HG02870 (cell line): ENCODE measurements at regions not wholly inside any gene's neighbourhood (a gene's known extent, or its start where the extent isn't known, plus 50 kb on each side); places are given as distances from the start of the nearest gene placed in this dataset.

Experiments used
- ATAC-seq: cut with Tn5 transposase; IDR thresholded peaks from one replicate; pipeline ENCODE4 v1.9.1; 2021; ENCODE audit warnings: mild to moderate bottlenecking, moderate library complexity; ENCODE audit not compliant: unreplicated experiment

DNA sequence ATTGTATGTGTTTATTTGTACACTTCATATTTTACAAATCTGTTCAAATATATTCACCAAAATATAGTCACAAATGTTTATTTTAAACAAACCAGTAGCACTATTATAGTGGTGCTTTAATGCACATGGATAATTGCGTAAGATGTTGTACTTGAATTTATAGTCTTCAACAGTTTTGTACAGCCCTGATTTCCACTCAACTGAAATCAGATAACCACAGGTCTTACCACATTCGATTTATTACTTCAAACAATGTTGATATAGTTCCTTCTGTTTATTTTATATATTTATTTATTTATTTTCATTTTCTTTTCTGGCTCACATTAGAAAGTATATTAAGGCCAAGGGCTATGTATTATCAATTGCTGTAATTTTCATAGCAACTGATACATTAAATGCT, 99.4 kb upstream of the ZNF804A start:
- no peak for ATAC-seq

DNA sequence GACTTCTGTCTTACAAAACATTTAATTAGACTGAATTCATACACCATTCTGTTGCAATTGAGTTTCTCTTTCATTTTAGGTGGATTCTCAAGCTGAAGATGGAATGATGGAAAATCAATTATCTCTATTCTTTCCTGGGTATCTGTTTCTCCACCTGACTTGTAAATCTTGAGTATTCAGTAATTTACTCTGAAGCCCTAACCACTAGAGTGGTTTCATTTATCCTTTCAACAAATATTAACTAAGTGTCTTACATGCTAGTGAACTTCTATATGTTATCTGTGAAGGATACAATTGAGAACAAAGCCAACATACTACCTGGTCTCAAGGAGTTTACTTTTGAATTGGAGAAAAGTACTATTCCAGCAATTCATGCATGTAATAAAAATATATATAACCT, 94.1 kb upstream of the ZNF804A start:
- ATAC-seq = no peak

DNA sequence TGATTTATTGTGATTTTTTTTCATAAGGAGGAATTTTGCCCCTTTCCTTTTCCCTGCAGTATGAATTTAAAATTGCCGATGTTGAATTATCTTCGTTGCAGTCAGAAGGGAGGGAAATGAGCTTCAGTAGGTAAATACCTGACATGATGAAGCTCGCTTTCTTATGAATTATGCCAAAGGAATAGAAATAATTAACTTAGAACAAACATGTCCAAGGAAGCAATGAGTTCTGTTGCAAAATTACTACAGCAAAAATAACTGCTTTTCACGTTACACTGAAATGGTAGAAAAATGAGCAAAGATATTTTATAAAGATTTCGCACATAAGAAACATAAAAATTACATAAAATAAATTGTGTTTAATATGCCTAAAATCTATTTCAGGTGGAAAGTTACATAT, 91.1 kb upstream of the ZNF804A start:
- no peak for ATAC-seq

DNA sequence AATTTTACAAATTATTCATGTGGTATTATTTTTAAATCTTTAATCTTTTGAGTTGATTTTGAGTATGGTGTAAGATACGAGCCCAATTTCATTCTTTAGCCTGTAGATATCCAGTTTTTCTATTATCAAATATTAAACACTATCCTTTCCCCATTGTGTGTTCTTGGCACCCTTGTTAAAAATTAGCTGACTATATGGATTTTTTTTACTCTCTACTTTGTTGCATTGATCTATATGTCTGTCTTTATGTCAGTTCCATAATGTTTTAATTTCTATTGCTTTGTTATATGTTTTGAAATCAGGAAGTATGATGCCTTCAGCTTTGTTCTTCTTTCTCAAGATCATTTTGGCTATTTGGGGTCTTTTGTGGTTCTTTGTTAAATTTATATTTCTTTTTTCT, 80.9 kb upstream of the ZNF804A start:
- ATAC-seq = no peak

DNA sequence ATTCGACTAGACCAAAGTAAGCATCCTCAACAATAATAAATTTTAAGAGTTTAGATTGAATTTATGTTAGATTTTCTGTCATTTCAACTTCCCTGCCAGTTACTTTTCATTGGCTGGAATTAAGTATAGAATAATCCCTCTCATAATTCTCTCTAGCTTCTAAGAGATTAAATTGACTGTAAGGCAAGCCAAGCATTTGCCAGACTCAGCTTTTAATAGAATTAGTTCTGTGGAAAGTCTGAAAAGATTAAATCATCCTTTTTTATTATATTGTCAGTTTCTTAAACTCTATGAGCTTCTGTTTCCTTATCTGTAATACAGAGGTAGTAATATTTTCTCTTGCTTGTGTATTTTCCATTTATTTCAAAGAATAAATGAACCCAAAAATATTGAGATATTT, 77.9 kb upstream of the ZNF804A start:
- ATAC-seq = no peak

DNA sequence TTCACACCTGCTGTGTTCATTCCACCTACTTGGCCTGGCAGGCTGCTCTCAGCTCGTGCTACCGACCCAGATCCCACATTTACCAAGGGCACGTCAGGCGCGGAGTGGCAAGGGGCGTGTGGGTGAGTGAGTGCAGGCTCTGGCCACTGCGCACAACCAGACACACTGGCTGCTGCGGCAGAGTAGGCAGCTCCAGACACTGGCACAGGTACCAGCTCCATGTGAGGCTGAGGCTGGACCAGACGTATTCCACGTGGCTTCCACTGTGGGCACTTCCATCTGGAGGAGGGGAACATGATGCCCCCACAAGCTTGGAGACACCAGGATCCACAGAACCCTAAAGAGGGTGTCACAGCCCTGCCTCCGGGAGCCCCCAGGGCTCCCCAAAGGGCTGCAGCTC, 74.6 kb upstream of the ZNF804A start:
- no peak for ATAC-seq

DNA sequence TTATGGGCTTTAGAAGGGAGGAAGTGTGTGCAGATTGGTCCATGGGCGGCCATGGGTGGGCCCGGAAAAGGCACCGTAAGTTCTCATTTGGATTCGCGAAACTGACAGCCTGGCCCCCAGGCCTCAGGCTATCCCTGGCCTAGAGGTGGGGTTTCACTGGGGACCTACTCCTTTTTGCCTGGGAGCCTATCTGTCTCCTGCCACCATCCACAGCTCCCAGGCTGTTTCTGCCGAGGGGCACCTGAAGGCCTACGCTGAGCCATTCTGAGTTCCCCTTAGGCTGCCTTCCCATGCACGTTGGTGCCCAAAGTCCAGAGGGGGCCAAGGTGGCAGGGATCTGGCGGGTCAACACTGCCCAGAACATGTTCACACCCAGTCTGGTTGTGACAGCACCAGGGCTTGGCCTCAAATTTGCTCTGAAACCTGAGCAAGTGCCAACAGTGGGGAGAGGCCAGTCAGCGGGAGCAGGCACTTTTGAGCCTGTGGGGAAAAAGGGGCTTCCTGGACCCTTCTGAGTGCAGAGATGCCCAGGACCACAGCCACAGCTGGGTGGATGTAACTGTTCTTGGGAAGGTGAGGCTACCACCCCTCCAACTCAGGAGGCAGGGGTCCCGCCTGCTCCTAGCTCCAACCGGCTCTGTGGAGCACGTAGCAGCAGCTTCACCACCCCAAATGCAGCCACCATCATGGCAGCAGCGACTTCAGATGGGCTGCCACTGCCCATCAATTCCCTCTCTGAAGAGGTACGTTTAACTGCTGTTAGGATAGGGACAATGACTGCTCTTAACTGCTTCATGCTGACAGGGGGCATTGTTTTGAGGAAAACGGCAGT, 73.6 kb upstream of the ZNF804A start:
- ATAC-seq = no peak

DNA sequence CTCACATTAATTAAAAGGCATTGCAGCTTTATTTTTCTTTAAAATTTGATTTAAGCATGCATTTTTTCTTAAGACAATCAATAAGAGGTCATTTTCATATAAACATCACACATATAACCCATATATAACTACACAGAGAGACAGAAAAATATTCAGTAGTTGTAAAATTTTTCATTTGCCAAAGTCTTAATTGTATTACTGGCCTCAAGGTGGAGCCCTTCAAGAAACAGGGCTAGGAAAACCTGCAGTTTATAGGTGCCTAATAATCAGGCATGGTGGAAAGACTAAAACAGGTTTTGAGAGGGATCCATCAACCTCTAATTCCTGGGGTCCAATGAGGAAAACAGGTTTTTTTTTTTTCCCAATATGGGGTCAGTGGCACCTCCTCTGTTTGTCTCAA, 71.3 kb upstream of the ZNF804A start:
- no peak for ATAC-seq

DNA sequence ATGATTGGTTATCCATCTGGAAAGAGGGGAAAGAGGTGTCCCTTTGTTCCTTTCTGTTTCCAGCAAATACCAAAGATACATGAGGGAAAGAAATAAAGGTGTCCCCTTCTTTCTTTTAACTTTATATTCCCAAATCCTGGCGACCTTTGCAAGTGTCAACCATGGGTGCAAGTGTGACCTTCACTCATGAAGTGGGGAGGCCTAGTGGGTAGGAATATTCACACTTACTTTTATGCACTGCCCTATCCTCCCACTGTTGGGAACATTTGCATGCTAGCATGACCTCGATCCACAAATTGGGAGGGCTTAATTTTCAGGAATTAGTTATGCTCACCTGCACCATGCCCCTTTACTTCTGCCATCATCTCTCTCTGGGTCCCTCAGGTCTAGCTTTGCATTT, 70.2 kb upstream of the ZNF804A start:
- no peak for ATAC-seq

DNA sequence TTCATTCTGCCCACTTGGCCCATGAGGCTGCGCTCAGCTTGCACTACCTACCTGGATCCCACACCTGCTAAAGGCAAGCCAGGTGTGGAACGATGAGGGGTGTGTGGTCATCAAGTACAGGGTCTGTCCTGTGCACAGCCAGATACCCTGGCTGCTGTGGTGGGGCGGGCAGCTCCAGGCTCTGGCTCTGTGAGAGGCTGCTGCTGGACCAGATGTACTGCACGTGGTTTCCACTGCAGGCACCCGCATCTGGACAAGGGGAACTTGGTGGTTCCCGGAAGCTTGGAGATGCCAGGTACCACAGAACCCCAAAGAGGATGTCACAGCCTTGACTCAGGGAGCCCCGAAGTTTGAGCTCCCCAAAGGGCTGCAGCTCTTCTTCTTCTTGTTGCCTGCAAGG, 68.1 kb upstream of the ZNF804A start:
- ATAC-seq = no peak

DNA sequence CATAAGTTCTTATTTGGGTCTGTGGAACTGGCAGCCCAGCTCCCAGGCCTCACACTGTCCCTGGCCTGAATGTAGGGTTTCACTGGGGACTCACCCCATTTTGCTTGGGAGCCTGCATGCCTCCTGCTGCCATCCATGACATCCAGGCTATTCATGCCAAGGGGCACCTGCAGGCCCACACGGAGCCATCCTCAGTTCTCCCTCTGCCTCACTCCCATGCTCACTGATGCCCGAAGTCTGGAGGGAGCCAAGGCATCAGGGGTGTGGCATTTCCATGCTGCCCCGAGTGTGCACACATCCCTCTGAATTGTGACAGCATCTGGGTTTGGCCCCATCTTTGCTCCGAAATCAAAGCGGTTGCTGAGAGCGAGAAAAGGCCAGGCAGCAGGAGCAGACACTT, 67.4 kb upstream of the ZNF804A start:
- ATAC-seq = no peak

DNA sequence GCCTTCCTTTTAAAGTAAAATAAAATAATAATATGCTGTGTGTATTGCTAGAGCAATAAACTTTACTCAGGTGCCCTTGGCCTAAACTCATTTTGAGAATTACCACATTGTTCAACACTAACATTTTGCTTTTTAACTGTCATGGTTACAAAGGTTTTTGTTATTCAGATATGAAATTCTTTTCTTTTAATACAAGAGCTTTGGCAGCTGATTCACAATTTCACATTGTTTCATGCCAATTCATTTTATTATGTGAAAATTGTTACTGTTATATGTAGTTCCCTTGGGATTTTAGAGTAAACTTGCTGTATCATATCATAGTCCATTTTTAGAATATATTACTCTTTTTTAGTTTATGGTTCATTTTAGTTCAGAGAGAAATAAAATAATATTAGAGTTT, 65.8 kb upstream of the ZNF804A start:
- no peak for ATAC-seq

DNA sequence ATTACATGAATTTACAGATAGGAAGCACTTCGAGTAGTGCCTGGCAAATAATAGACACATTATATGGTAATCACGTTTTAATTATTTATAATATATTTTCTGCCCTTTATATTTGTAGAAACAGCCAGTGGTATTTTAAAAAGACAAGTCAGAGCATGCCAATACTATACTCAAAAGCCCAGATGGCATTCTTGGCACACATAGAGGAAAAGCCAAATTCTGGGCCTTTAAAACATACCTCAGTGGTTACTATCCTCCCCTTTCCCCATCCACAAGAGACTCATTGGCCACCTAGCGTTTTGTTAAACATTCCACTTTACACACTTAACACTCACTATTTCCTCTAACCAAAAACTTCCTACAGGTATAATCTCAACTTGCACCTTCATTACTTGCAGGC, 63.3 kb upstream of the ZNF804A start:
- ATAC-seq = no peak

DNA sequence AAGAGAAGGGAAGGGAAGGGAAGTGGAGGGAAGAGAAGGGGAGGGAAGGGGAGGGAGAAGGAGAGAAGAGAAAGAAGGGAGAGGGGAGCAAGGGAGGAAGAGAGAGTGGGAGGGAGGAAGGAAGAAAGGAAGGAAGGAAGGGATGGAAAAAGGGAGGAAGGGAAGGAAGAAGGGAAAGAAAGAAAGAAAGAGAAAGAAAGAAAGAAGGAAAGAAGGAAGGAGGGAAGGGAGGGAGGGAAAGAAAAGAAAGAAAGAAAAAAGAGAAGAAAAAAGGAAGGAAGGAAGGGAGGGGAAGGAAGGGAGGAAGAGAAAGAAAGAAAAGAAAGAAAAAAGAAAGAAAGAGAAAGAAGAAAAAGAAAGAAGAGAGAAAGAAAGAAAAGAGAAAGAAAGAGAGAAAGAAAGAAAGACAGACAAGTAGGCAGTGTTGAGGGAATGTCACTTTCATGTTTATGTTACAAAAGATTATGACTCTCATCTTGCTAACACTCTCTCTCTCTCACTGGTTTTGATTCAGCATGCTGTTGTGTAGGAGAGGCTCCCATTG, 58.0 kb upstream of the ZNF804A start:
- no peak for ATAC-seq

DNA sequence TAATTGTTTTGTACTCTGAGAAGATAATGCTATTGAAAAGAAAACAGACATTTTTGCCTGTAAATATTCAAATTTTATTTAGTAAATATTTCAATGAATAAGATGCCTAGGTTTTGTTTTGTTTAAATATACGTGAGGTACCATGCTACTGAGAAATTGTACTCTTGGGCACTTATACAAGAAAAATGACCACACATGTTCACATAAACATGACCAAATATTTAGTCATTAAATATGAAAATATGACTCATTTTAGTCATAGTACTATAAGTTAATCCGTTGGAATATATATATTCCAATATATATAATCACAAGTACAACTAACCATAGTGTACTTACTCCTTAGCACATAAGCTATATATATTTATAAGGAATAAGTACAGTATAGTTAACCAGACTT, 56.7 kb upstream of the ZNF804A start:
- no peak for ATAC-seq

DNA sequence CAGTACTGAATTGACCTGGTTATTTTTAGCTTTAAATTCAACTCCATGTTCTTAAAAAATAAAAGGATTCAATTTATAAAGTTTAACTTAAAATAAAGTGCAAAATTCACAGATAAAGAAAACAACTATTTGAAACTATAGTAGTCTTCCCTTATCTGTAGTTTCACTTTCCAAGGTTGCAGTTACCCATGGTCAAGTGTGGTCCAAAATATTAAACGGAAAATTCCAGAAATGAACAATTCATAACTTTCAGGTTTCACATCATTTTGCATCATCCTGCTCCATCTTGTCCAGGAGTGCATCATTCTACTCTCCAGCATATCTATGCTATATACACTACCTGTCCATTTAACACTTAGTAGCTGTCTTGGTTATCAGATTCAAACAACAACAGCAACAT, 54.5 kb upstream of the ZNF804A start:
- ATAC-seq = no peak
